AG09309 (cell line): ENCODE measurements at regions not wholly inside any gene's neighbourhood (a gene's known extent, or its start where the extent isn't known, plus 50 kb on each side); places are given as distances from the start of the nearest gene placed in this dataset.

Experiments
- DNase-seq: peaks from one replicate; pipeline ENCODE4 v3.0.0-alpha.2; 2010; ENCODE audit warnings: low read depth
- H3K4me3 ChIP-seq: 2 replicates; pipeline ENCODE4 v1.5.1; 2011; ENCODE audit warnings: mild to moderate bottlenecking, low read depth, low read length, moderate library complexity; ENCODE audit not compliant: control insufficient read depth
- TF ChIP-seq, protein P1 (sequence below): IDR thresholded peaks from 2 replicates; pipeline ENCODE4 v1.5.1; 2011; ENCODE audit warnings: mild to moderate bottlenecking, low read depth, low read length, inconsistent platforms; ENCODE audit not compliant: insufficient read depth, control insufficient read depth; ENCODE audit errors: missing control alignments

DNA sequence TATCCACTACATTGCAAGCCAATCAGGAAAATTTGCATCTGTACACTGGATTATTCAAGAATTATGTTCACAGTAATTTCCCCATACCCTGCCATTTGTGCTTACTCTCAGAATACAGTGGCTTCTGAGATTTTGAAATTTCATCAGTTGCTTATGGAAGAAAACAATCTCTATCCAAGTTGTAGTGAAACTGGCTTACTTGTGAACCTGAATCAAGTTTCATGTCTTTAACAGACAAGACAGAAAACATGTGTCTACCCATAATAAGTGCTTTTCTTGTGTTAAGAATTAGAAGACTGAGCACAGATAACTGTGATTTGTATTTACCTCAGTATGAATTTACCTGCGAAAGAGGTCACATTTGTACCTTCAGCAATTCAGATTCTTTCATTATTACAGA lies 672.7 kb upstream of the ADGRL2 start:
- H3K4me3 ChIP-seq: no peak overlapping the region
- TF ChIP-seq, protein P1, sequence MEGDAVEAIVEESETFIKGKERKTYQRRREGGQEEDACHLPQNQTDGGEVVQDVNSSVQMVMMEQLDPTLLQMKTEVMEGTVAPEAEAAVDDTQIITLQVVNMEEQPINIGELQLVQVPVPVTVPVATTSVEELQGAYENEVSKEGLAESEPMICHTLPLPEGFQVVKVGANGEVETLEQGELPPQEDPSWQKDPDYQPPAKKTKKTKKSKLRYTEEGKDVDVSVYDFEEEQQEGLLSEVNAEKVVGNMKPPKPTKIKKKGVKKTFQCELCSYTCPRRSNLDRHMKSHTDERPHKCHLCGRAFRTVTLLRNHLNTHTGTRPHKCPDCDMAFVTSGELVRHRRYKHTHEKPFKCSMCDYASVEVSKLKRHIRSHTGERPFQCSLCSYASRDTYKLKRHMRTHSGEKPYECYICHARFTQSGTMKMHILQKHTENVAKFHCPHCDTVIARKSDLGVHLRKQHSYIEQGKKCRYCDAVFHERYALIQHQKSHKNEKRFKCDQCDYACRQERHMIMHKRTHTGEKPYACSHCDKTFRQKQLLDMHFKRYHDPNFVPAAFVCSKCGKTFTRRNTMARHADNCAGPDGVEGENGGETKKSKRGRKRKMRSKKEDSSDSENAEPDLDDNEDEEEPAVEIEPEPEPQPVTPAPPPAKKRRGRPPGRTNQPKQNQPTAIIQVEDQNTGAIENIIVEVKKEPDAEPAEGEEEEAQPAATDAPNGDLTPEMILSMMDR: no peak
- no peak for DNase-seq

DNA sequence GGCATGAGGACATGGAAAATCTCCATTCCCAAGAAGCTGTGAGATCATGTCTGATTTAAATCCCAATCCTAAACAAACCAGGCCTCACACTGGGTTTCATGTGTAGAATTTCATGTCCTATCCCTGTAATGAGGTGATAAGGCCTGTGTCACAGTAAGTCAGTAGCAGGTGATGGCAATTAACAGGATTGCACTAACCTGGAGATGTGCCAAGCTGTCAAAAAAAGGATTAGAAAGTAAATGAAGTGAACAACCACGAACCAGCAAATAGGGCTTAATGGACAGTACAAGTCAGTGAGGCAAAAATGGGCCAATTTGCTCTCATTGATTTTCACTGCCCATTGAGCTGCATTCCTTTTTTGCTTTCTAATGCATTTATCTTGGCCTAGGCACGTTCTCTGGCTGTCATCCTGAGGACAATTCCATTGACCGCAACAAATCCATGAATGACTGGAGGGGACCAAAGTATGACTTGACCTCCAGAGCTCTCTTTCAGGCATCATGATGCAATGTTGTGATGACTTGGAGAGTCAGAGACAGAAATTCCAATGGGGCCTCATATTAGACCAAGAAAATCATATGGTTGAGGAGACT lies 673.6 kb upstream of the ADGRL2 start:
- TF ChIP-seq, protein P1: no peak
- DNase-seq: no peak
- no peak overlapping the region for H3K4me3 ChIP-seq

DNA sequence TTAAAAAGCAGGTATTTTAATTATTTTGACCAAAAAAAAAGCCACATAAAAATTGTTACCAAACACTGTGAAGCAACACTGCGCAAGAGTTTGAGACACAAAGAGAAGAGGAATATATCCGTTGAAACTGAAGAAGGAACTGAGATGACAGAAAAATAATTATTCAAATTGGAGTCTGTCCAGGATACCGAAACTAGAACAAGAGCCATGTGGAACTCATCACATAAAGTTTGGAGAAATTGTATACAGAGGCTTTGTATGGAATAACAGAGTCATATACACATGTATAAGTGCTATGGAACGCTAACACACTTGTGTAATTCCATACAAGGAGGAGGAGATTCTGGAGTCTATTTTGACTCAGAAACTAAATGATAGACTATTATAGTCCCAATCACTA lies 675.1 kb upstream of the ADGRL2 start:
- TF ChIP-seq, protein P1: no peak
- no peak overlapping the region for H3K4me3 ChIP-seq
- DNase-seq: no peak

DNA sequence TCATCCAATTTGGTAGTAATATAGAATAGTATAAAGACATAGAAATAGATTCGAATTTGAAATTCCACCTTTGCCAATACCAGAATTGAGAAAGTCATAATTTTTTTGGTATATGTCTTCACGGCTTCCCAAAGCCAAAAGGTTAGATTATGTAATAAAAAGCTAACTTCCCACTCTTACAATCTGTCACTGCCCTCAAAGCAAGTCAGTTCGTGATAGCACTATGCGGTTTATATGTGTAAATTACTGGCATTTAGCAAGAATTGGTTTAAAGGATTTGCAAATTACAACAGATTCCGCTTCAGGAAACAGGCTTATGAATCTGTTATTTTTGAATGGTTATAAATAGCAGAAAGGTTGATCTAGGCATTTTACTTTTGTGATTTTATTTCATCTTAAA lies 679.4 kb upstream of the ADGRL2 start:
- TF ChIP-seq, protein P1: no peak
- DNase-seq: no peak
- no peak overlapping the region for H3K4me3 ChIP-seq

DNA sequence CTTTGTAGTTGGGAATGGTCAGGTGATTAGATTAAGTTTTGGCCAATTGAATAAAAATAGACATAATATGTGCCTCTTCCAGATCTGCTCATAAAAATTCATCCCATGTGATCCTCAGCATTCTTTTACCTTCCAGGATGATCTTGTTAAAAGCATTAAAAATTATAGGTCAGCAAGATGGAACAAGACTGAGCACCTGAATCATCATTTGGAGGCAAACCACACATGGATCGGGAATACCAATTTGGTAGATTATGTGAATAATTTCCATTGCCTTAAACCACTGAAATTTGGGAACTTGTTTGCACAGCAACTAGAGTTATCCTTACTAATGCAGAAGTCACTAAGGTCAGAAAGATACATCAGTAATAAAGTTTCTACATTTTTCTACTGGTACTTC lies 681.4 kb upstream of the ADGRL2 start:
- DNase-seq: no peak
- H3K4me3 ChIP-seq: no peak overlapping the region
- TF ChIP-seq, protein P1: no peak

DNA sequence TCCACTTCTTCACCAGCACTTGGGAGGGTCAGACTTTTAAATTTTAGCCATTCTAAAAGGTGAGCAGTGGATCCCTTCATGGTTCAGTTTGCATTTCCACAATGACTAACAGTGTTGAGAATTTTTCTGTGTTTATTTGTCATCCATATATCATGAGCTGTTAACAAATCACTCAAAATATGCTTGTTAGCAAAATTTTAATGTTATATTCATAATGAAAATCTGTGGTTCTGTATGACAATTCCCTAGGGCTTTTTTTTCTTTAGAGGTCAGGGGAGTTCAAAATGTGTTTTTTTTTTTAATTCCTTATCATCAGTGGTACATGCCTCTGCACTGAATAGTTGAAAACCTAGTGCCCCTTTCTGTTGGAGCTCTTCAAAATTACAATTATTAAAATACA lies 682.2 kb upstream of the ADGRL2 start:
- H3K4me3 ChIP-seq: no peak overlapping the region
- TF ChIP-seq, protein P1: no peak
- DNase-seq: no peak

DNA sequence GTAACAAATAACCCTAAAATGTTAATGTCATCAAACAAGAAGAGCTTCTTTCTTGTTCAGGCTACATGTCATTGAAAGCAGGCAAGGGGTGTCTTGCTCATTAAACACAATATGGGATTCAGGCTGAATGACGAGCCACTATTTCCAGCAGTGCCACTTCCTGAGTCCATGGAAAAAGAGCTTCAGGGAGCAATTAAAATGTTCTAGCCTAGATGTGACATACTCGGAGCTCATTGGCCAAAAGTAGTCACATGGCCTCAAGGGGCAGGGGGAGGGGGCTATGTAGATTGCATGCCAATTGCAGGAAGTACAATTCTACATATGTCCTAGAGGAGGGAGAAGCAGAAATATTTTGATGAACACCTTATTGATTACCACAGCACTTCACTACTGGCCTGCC lies 685.3 kb upstream of the ADGRL2 start:
- H3K4me3 ChIP-seq: no peak overlapping the region
- DNase-seq: no peak
- TF ChIP-seq, protein P1: no peak
